Lower leg skin (tissue), 3 donors: ENCODE measurements at regions not wholly inside any gene's neighbourhood (a gene's known extent, or its start where the extent isn't known, plus 50 kb on each side); places are given as distances from the start of the nearest gene placed in this dataset.

Experiments
- POLR2A ChIP-seq, 2 donors: fragments of 450-650 bp; IDR thresholded peaks; one replicate each; pipeline ENCODE4 v1.6.1; 2016 to 2017; ENCODE audit warnings: antibody characterized with exemption in 2 of 2, mild to moderate bottlenecking in 1 of 2, moderate library complexity in 1 of 2
- TF ChIP-seq, protein P1 (sequence below), 3 donors: fragments of 450-650 bp; IDR thresholded peaks; one replicate each; pipeline ENCODE4 v1.5.1; 2016; ENCODE audit warnings: antibody characterized with exemption in 3 of 3, mild to moderate bottlenecking in 3 of 3, moderate library complexity in 2 of 3

DNA sequence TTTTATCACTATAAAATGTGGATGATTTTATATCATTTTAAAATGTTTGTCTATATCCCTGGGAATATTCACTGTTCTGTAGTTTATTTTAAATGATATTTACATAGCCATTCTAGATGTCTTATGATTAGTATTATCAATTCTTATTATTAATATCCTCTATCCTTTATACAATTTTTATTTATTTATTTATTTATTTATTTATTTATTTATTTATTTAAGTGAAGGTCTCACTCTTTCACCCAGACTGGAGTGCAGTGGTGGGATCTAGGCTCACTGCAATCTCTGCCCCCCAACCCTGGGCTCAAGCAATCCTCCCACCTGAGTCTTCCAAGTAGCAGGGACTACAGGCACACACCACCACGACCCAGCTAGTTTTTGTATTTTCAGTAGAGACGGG, 1848.9 kb downstream of the EFNA5 start:
- TF ChIP-seq, protein P1, sequence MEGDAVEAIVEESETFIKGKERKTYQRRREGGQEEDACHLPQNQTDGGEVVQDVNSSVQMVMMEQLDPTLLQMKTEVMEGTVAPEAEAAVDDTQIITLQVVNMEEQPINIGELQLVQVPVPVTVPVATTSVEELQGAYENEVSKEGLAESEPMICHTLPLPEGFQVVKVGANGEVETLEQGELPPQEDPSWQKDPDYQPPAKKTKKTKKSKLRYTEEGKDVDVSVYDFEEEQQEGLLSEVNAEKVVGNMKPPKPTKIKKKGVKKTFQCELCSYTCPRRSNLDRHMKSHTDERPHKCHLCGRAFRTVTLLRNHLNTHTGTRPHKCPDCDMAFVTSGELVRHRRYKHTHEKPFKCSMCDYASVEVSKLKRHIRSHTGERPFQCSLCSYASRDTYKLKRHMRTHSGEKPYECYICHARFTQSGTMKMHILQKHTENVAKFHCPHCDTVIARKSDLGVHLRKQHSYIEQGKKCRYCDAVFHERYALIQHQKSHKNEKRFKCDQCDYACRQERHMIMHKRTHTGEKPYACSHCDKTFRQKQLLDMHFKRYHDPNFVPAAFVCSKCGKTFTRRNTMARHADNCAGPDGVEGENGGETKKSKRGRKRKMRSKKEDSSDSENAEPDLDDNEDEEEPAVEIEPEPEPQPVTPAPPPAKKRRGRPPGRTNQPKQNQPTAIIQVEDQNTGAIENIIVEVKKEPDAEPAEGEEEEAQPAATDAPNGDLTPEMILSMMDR (IDR thresholded peaks at IDR 0.05) = no peak
- TF ChIP-seq POLR2A (IDR thresholded peaks at IDR 0.05) = no peak
